SH-SY5Y (cell line): ENCODE measurements at regions not wholly inside any gene's neighbourhood (a gene's known extent, or its start where the extent isn't known, plus 50 kb on each side); places are given as distances from the start of the nearest gene placed in this dataset.

Experiments used
- GATA2 ChIP-seq: IDR thresholded peaks from 2 replicates; pipeline ENCODE4 v1.6.1; 2011; ENCODE audit warnings: mild to moderate bottlenecking, low read depth, low read length
- GATA3 ChIP-seq: IDR thresholded peaks from 2 replicates; pipeline ENCODE4 v1.6.1; 2011; ENCODE audit warnings: low read depth, mild to moderate bottlenecking, low read length, moderate library complexity

- TF ChIP-seq GATA2 (no peak), GATA3 (no peak)
These were observed 57.7 kb upstream of the ISX start for GRCh38 chr22:35008213-35008612.
